ENCODE measurements at regions not wholly inside any gene's neighbourhood (a gene's known extent, or its start where the extent isn't known, plus 50 kb on each side); places are given as distances from the start of the nearest gene placed in this dataset.

DNA sequence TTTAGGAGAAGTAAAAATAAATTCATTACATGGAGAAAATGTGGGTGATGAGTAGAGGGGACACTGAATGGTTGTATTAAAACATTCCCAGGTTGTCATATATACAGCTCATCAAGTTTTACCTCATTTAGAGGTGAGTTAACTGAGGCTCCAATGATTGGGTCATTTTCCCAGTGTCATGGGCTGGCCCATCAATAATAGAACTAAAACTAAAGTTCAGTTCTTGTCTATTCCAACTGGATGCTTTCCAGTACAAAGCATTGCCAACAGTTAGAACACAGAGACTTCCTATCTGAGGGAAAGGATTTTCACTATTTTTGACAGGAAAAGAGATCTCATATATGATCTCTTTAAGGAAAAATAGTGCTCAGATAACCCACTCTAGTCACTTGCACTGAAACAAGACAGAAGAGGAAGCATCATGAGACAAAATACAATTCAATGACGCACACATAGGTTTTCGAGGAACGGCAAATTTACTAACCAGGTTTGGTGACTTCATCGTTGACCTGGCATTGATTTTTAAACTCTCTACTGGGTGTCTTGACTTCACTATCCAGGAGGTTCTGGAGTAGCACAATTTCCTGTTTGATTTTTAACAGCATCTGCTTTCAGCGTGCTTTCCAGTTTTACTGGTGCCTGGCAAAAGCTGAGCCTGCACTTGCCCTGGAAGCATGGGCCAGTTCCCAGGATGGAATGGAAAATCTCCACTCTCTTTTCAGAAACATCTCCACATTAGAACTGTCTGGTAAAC lies 195.5 kb upstream of the FBXL4 start:
- TF ChIP-seq CTCF (IDR thresholded peaks at IDR 0.05 in 8 of 11, conservative IDR thresholded peaks at IDR 0.05 in 3 of 11) (no peak), POLR2A (IDR thresholded peaks at IDR 0.05) (no peak), POLR2AphosphoS5 (IDR thresholded peaks at IDR 0.05) (no peak)
